BJ (cell line): ENCODE measurements at regions not wholly inside any gene's neighbourhood (a gene's known extent, or its start where the extent isn't known, plus 50 kb on each side); places are given as distances from the start of the nearest gene placed in this dataset.

ENCODE experiments used
- CTCF ChIA-PET: fragments of 350-600 bp; formaldehyde crosslinking; extraction: SDS; loops from one replicate; lab custom pipeline; 2021; ENCODE audit warnings: antibody characterized with exemption, inconsistent platforms; lab: Yijun Ruan, JAX
- POLR2A ChIA-PET: fragments of 300-600 bp; sonication (Branson Sonifier 250); formaldehyde crosslinking; extraction: SDS; loops from one replicate; lab custom pipeline; 2021; ENCODE audit warnings: antibody characterized with exemption; lab: Charles Lee
- DNase-seq: peaks from one replicate; pipeline ENCODE4 v3.0.0-alpha.2; 2011; ENCODE audit warnings: low read depth
- H3K27me3 ChIP-seq: 2 replicates; pipeline ENCODE4 v1.6.0; 2011; ENCODE audit warnings: low read length; ENCODE audit not compliant: control insufficient read depth, insufficient read depth
- H3K36me3 ChIP-seq: 2 replicates; pipeline ENCODE4 v1.5.1; 2011; ENCODE audit warnings: low read length; ENCODE audit not compliant: control insufficient read depth, insufficient read depth
- H3K4me3 ChIP-seq: 2 replicates; pipeline ENCODE4 v1.5.1; 2011; ENCODE audit warnings: low read depth, mild to moderate bottlenecking, control low read depth, low read length
- CTCF ChIP-seq: IDR thresholded peaks from 2 replicates; pipeline ENCODE4 v1.5.1; 2011; ENCODE audit warnings: low read depth, mild to moderate bottlenecking, control low read depth, inconsistent platforms, low read length, moderate library complexity; ENCODE audit not compliant: insufficient read depth

- Histone ChIP-seq H3K36me3 (no peaks in the 10 kb centered on the region), H3K27me3 (no peaks in the 10 kb centered on the region), H3K4me3 (no peak overlapping the region)
- no peak for TF ChIP-seq CTCF
- CTCF ChIA-PET = no interaction called here
- POLR2A ChIA-PET = no interaction called here
- no peak for DNase-seq
Measured at GRCh38 chr1:187714470-187714869, 885.7 kb downstream of the PLA2G4A start.

GRCh38 chr1:187715483-187715882, 886.7 kb downstream of the PLA2G4A start:
- Histone ChIP-seq H3K36me3 (no peaks in the 10 kb centered on the region), H3K4me3 (no peak overlapping the region), H3K27me3 (no peaks in the 10 kb centered on the region)
- no peak for DNase-seq
- ChIA-PET CTCF (no interaction called here), POLR2A (no interaction called here)
- TF ChIP-seq CTCF = no peak

GRCh38 chr1:187716160-187716559, 887.4 kb downstream of the PLA2G4A start:
- ChIA-PET POLR2A (no interaction called here), CTCF (no interaction called here)
- H3K4me3 ChIP-seq = no peak overlapping the region
- DNase-seq = no peak
- no peaks in the 10 kb centered on the region for H3K27me3 ChIP-seq
- no peak for TF ChIP-seq CTCF
- H3K36me3 ChIP-seq = no peaks in the 10 kb centered on the region

GRCh38 chr1:187718527-187718926, 889.8 kb downstream of the PLA2G4A start:
- ChIA-PET POLR2A (no interaction called here), CTCF (no interaction called here)
- TF ChIP-seq CTCF = no peak
- Histone ChIP-seq H3K36me3 (no peaks in the 10 kb centered on the region), H3K4me3 (no peak overlapping the region), H3K27me3 (no peaks in the 10 kb centered on the region)
- DNase-seq = no peak

GRCh38 chr1:187721216-187721615, 892.5 kb downstream of the PLA2G4A start:
- ChIA-PET POLR2A (no interaction called here), CTCF (no interaction called here)
- no peak for TF ChIP-seq CTCF
- no peaks in the 10 kb centered on the region for H3K27me3 ChIP-seq
- DNase-seq = no peak
- H3K36me3 ChIP-seq = no peaks in the 10 kb centered on the region
- H3K4me3 ChIP-seq = no peak overlapping the region
